HG02970 (cell line): ENCODE measurements at regions not wholly inside any gene's neighbourhood (a gene's known extent, or its start where the extent isn't known, plus 50 kb on each side); places are given as distances from the start of the nearest gene placed in this dataset.

Experiments
- ATAC-seq: cut with Tn5 transposase; IDR thresholded peaks from one replicate; pipeline ENCODE4 v1.9.1; 2021; ENCODE audit warnings: mild to moderate bottlenecking, moderate library complexity, moderate number of reproducible peaks; ENCODE audit not compliant: unreplicated experiment, low FRiP score

DNA sequence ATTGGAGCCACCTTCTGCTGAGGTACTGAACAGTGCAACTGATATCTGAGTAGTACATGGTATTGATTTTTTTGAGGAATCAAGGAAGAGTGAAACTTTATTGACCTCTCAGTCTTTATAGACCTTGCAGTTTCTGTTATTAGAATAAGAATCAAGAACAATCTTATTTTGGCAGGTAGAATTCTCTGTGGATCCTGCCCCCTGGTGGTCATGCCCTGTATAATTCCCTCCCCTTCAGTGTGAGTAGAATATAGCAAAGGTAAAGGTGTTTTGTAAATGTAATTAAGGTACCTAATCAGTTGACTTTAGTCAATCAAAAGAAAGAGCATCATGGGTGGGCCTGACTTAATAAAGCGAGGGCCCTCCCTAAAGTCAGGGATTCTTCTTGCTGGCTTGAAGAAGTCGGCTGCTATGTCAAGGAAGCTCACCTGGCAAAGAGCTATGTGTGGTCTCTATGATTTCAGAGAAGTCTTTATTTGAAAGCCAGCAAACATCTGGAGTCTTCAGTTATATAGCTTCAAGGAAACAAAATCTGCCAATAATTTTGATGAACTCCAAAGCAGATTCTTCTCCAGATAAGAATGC, 142.8 kb downstream of the LSM5 start:
- ATAC-seq = peak; percentile 57

DNA sequence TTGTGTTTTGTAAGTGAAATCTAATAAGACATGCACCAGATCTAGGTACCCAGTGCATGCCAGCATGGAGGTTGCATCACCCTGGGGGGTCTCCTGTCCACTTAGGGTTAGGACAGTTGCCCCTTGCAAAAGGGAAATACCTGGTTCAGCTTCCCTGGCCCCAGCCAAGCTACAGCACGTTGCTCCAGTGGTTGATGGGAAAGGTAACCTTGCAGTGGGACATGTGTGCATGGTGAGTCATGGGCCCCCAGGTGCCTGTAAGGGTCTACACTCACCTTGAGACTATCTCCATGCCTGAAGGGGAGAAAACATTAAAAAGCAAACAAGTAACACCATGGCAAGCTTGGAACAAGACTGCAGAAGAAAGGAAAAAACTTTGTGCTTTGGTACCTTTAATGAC, 143.9 kb downstream of the LSM5 start:
- no peak for ATAC-seq

DNA sequence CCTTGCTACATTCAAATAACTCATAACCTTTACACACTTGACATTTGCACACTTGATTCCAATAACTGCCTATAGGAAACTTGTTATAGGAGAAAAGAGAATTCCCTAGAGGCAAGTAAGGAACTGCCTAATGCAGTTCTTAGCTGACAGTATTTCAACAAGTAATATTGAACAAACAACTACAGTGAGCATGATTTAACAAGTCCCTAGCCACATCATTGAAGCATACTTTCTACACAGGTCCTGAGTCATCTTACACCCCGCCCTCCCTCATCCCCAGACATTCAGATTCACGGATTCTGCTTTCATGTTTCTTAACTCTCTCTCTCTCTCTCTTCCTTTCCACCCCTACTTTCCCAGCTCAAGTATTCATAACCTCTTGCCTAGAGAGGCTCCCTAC, 153.5 kb downstream of the LSM5 start:
- ATAC-seq = no peak

DNA sequence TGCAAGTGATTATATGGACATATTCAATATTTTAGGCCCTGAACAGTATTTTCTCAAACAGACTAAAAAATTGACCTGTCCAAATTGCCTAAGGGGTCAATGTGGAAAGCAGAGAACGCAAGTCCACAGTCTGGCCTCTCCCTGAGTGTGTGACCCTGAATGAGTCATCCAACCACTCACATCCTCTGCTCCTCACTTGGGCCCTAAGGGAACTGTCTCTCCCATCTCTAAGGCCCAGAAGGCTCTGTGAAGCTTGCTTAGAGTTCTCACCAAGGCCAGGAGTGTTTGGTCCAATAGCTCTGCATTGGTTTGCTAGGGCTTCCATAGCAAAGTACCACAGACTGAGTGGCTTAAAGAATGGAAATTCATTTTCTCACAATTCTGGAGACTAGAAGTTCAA, 155.1 kb downstream of the LSM5 start:
- no peak for ATAC-seq

DNA sequence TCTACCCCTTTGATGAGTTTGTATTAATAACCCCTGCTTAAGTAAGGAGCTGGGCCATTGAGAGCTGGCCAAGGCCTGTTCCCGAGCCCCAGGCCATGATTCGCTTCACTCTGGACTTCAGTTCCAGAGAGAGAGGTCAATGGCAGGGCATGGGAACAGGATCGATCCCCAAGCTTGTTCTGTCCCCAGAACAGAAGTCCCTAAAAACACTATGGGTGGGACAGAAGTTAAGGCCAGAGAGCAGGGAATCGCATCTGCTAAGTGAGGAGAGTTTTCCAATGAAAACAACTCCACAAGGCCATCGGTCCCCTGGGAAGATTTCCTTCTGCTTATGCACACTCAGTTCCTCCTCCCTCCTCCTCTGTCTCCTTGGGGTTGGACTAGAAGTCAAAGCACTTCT, 159.6 kb downstream of the LSM5 start:
- ATAC-seq = no peak

DNA sequence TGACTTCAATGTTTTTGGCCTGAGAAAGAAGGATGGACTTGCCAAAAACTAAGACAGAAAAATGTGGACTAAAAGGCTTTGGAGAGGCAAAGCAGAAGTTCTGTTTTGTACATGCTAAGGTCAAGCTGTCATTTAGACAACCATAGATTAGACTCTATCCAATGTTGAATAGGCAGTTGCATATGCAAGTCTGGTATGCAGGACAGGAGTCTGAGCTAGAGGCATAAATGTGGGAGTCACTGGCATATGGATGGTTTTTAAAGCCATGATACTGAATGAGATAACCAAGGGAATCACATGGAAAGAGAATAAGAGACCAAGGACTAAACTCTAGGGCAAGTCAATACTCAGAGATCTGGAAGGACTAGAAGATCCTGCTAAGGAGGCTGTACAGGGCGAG, 164.1 kb downstream of the LSM5 start:
- no peak for ATAC-seq

DNA sequence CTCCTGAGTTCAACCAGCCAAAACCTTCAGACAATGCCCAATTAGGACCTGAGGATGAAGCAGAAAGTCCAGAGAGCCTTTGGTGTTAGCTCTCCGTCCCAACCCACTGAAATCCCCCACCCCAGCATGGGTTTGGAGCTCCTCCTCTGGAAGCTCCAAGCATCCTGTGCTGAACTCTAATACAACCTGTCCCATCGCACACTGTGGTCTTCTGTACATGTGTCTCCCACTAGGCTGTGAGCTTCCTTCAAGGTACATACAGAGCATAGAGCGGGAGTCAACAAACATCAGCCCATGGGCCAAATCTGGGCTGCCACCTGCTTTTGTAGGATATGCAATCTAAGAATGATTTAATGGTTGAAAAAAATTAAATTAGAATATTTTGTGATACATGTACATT, 166.5 kb downstream of the LSM5 start:
- no peak for ATAC-seq

DNA sequence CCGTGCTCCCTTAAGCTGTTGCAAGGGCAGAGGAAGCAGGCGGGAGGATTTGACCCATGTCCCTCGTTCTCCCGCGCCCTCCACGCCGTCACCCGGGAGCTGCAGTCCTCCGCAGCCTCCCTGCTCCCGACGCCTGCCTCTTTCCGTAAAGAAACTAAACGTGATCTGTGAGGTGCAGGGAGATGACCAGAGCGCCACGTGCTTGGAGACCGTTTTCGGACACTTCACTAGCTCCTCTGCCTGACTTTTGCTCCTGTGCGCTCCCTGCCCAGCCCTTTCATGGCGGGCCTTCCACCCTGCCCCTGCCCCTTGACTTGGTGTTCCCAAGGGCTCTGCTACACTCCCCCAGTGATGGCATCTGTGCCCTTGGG, 171.2 kb downstream of the LSM5 start:
- ATAC-seq = no peak

DNA sequence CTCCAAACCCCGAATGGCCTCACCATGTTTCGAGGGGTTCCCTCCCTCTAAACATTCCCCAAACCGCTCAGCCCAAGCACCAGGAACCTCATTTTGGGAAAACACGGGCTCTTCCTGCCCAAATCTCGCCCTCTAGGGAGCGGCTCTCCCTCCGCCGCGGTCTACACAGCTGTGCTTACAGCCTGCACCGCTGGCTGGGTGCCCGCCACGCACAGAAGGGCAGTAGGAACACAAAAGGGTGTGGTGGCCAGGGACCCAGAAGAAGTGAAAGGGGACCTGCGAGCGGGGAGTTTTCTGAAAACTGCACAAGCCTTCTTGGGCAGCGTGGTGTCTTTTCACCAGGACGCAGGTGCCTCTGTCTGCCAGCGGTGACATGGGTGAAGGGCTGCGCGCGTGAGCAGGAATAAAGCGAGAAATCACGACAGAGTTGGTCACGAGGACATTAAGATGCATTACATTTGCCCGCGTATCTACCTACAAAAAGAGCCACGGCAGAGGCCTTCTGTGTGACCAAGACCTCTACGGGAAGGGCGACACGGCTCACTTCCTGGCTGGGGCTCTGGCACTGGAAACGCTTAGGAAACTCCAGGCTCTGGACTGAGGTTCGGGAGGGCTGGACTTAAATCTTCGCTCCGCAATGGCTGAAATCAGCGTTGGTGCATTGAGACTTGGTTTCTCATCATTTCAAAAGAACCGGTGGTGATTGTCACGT, 171.7 kb downstream of the LSM5 start:
- no peak for ATAC-seq

DNA sequence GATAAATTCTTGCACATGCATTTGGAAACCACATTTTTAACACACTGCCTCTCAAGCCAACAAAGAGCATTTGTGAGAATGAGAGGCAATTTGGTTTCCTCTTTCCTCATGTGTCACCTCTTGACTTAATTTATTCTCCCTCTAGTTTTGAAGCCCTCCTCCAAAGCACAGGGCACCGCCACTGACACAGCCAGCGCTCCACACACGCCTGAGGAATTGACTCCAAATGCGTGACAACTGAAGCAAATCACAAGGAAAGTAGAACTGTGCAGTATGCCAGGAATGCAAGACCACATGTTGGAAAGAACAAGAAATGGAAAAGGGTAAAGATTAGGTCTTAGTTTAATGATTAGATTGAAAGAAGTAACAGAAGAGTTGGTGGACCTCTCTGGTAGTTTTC, 173.3 kb downstream of the LSM5 start:
- no peak for ATAC-seq

DNA sequence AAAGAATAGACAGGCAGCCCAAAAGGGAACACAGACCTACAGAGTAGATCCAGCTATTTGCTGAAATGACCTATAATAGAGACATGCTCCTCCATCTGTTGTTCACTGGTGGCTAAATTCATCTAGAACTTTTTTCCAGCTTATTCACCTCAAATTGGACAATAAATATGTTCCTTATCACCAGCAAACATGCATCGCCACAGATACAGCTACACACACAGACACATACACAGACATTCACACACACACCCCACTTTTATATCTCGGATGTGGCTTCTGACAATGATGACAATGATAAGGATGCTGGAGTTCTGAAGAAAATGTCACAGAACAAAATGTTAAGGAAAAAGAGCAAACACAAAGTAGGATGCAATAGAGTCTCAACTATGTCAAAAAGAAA, 175.4 kb downstream of the LSM5 start:
- no peak for ATAC-seq

DNA sequence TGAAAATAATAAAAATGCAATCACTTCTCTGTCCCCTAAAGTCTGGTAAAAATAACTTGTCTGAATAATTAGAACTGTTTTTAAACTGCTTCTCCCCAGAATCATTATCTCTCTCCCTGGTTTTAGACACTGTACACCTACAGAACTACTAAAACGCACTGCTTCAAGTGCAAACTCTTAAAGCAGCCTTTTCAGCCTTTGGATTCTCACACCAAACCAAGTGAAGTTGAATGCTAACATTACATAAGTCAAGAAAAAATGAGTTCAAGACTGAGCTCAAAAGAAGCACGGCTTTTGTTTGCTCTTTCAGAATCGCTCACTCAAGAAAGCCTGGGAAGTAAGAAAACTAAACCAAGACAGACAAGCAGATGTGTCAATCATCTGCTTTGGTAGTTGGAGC, 188.8 kb downstream of the LSM5 start:
- ATAC-seq = no peak

DNA sequence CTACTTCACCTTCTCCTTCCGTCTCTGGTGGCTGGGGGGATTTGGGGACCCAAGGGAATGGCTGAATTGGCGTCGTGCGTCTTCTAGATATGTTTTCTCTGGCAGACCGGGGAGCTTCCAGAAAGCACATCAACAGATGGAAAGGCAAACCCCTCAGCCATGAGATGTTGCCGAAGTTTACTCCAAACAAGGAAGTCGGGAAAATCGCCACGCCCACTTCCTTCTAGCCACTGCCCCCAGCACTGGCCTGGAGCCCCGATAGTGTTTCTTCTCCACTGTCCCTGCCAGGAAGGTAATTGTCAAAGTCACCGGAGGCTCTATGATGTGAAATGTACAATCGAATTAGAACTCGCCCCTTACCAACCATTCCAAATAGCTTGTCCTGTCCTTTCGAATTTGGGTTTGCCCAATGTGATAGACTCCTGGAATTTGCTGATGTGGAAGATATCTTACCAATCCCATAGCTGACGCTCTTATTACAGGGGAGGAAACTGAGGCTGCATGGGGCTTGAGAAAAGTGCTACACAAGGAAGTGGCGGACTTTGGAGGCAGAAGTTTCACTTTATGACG, 191.0 kb downstream of the LSM5 start:
- no peak for ATAC-seq

DNA sequence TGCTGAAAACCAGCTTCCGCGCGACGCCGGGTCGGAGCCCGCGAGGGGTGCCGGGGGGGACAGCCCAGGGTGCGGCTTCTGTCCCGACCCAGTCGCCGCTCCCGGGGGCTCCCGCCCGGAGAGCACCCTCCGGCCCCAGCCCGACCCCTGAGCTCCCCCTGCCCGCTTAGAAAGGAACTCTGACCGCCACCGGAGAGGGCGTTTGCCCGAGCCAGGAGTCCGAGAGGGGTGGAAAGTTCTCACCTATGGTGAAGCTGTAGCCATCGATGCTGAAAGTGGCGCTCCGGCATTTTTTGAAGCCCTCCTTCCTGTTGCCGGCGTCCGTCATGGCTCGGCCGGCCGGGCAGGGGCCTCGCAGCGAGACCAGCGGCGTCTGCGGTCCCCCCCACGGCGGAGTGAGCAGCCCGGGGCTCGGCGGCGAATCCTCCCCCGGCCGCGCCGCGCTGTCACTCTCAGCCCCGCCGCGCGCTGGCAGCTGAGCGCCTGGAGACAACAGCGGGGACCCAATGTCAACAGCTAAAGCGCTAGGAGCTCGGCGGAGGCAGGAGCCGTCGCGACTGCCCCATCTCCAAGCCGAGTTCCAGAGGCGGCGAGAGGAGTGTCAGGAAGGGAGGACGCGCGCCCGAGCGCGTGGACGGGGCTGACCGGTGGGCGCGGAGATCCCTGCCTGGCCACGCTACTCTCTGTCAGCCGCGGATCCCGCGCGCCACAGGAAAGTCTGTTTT, 191.6 kb downstream of the LSM5 start:
- no peak for ATAC-seq

DNA sequence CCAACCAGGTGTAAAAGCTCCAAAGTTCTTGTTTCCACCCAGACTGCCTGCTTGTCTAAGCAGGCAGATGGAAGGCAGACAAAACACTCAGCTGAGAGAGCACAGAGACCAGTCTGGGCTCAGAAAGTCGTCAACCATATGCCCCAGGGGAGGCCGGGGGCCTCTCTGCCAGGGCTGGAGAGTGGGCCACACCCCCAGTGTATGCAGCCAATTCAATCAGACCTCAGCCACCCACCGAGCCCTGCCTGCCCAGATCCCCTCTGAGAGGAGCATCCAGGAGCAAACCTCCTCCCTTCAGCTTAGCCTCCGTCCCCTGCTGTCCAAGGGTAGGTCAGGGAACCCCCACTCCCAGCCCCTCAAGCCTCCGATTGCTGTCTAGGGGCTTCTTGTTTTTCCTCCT, 196.3 kb downstream of the LSM5 start:
- no peak for ATAC-seq

DNA sequence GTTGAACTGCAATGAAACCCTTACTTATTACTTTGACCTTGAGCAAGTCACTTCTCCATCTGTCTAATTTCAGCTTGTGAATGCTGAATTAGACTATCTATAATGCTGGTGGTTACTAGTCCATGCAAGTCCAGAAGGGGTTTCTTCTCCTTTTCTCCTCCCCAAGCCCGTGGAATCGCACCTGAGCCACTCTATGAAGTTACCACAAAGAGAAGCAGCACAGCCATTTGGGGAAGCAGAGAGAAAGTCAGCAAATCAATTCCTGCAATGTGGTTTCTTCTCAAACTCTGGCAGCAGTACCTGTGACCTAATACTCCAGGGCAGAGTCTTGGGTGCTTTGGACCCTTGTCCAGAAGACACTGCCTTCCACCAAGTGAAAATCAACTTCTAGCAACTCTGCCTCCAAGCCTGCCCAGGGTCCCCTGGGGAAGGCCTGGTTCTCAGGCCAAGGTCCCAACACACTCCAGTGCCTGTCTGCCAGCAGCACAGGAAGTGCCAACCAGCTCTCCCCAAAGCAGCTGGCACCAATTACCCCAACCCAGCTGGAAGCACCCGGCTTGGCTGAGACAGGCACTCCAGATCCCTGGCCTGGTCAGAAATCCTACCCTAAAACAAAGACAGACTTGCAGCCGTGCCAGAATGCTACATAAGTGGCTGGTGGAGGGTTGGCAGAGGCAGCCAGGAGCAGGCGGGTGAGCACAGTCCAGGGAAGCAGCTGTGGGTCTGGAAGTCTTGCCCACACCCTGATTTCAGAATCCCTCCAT, 200.3 kb downstream of the LSM5 start:
- ATAC-seq = no peak

DNA sequence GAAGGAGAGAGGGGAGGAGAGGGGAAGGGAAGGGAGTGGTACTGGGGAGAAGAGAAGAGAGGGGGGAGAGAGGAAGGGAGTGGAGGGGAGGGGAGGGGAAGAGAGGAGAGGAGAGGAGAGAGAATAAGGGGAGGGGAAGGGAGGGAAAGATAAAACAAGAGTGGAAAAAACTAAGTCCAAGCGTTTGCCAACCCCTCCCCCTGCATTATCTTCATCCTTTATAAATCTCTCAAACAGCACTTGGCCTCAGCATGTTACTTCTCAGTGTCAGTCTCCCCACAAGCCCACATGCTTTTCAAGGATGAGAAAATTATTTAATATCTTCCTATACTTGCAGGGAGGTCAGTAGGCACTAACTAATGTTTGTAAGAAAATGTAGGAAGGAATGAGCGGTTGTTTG, 204.5 kb downstream of the LSM5 start:
- no peak for ATAC-seq

DNA sequence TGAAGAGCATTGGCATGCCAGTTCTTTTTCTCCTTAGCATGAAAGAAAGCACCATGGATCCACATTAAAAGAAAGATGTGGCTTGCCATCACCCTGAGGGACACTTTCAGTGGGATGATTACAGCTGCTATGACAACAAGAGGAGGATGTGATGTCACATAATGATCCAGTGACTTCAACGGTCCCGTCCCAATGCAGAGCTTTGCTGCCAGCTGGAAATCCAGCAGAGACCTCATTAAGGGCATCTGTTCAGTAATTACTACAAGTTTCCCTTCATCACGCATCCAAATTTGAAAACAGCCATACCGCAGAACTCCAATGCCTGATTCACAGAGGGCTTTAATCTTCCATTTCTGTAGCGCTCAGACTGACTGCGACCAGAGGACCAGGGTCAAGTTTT, 206.6 kb downstream of the LSM5 start:
- no peak for ATAC-seq

DNA sequence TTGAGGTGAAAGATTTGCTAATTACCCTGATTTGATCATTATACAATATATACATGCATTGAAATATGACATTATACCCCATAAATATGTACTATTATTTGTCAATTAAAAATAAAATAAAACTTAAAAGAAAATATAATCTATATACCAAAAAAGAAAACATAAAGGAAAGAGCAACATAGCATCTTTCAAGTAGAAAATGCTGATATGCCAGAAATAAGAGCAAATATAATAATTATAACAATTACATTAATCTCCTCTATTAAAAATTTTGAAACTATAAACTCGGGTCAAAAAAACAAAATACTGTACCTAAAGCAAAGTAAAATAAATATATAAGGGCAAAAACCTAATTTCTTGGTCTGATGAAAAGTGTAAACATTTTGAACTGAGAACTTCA, 209.3 kb upstream of the PDE1C start:
- ATAC-seq = no peak

DNA sequence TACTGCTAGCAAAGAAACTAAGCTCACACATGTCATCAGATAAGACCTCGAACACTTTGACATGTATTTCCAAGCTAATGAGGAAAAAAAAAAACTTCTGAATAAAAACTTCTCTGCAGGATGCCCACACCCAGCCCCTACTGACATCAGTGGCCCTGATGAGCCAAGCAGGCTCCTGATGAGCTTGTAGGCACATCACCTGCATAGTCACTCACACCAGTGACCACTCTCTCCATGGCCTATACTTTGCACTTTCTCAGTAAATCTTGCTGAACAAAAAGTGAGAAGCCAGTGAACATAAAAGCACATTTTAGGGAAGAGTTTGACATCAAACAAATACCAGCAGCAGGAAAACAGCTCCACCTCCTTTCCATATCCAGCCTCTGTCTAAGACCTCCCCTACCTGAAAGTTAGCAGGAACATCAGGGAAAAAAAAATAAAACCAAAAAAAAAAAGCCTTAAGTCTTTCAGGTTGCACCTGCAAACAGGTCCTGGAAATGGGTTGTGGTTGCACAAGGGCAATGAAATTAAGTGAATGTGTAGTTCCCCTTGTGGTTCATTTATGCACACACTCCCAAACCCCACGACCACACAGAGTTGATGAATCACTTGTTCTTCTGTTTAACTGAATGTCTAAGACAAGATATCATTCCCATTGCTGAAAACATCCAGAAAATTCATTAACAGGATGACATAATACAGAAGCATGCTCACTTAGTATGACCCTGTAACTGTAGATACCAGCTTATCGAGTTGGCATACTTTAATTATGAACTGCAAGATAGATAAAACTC, 205.2 kb upstream of the PDE1C start:
- no peak for ATAC-seq
